SK-N-SH (cell line): ENCODE measurements at regions not wholly inside any gene's neighbourhood (a gene's known extent, or its start where the extent isn't known, plus 50 kb on each side); places are given as distances from the start of the nearest gene placed in this dataset.

Experiments
- CTCF ChIA-PET: fragments of 300-600, 350-600 bp; formaldehyde crosslinking; extraction: SDS; loops from one replicate; lab custom pipeline; 2021; lab: Yijun Ruan, JAX
- POLR2A ChIA-PET: fragments of 350-600 bp; sonication (Branson Sonifier 250); formaldehyde crosslinking; extraction: SDS; loops from one replicate; lab custom pipeline; 2020; ENCODE audit warnings: antibody characterized with exemption, inconsistent platforms; lab: Yijun Ruan, JAX
- DNase-seq: peaks from one replicate; pipeline ENCODE4 v3.0.0; 2012
- H2AFZ ChIP-seq: fragments of 200-600 bp; sonication (generic); 2 replicates; pipeline ENCODE4 v1.8.1; 2016; ENCODE audit warnings: antibody characterized with exemption, mild to moderate bottlenecking, low read depth
- H3F3A ChIP-seq: fragments of 200-600 bp; sonication (generic); replicated peaks from 2 replicates; pipeline ENCODE3; 2016; ENCODE audit warnings: antibody characterized with exemption, mild to moderate bottlenecking; ENCODE audit not compliant: insufficient read depth
- H3K27ac ChIP-seq, 2 experiments: fragments of 200-500 bp in 1 of 2; fragments of 200-600 bp in 1 of 2; sonication (Bioruptor generic) in 1 of 2; sonication (generic), shearing (Covaris generic) in 1 of 2; 2 replicates each; pipeline versions ENCODE4 v1.5.1 to v1.6.1; 2014 to 2016; ENCODE audit warnings: low read depth in 2 of 2, inconsistent platforms in 1 of 2, low read length in 1 of 2, mild to moderate bottlenecking in 1 of 2, mixed read lengths in 1 of 2
- H3K27me3 ChIP-seq: fragments of 200-600 bp; sonication (generic), shearing (Covaris generic); 2 replicates; pipeline ENCODE4 v1.6.1; 2016; ENCODE audit warnings: mixed run types; ENCODE audit not compliant: insufficient read depth
- H3K36me3 ChIP-seq, 2 experiments: fragments of 200-500 bp in 1 of 2; fragments of 200-600 bp in 1 of 2; sonication (Bioruptor generic) in 1 of 2; sonication (generic) in 1 of 2; replicated peaks in 1 of 2; 2 replicates each; pipeline versions ENCODE3 to v1.5.1; 2014 to 2016; ENCODE audit warnings: low read length in 1 of 2, mild to moderate bottlenecking in 1 of 2; ENCODE audit not compliant: insufficient read depth in 2 of 2, control insufficient read depth in 1 of 2
- H3K4me1 ChIP-seq, 2 experiments: fragments of 200-500 bp in 1 of 2; fragments of 200-600 bp in 1 of 2; sonication (Bioruptor generic) in 1 of 2; sonication (generic), shearing (Covaris generic) in 1 of 2; 2 replicates each; pipeline versions ENCODE4 v1.5.1 to v1.6.1; 2014 to 2016; ENCODE audit warnings: low read depth in 1 of 2, low read length in 1 of 2, mixed run types in 1 of 2; ENCODE audit not compliant: insufficient read depth in 2 of 2, control insufficient read depth in 1 of 2
- H3K4me2 ChIP-seq: fragments of 200-600 bp; sonication (generic), shearing (Covaris generic); 2 replicates; pipeline ENCODE4 v1.6.1; 2017; ENCODE audit warnings: mixed run types
- H3K4me3 ChIP-seq, 2 experiments: fragments of 200-500 bp in 1 of 2; fragments of 200-600 bp in 1 of 2; sonication (Bioruptor generic) in 1 of 2; sonication (generic), shearing (Covaris generic) in 1 of 2; 2 replicates each; pipeline versions ENCODE4 v1.5.1 to v1.8.1; 2014 to 2016; ENCODE audit warnings: low read depth in 2 of 2, inconsistent platforms in 1 of 2, low read length in 1 of 2, mild to moderate bottlenecking in 1 of 2, mixed read lengths in 1 of 2, moderate library complexity in 1 of 2
- H3K79me2 ChIP-seq: fragments of 200-600 bp; sonication (generic); 2 replicates; pipeline ENCODE4 v1.8.1; 2017; ENCODE audit warnings: mild to moderate bottlenecking; ENCODE audit not compliant: insufficient read depth
- H3K9ac ChIP-seq: fragments of 200-600 bp; sonication (generic); 2 replicates; pipeline ENCODE4 v1.6.1; 2017; ENCODE audit warnings: mixed run types
- H3K9me2 ChIP-seq: fragments of 200-600 bp; sonication (generic); 2 replicates; pipeline ENCODE4 v1.6.1; 2017; ENCODE audit warnings: mixed run types
- H3K9me3 ChIP-seq: fragments of 200-600 bp; sonication (generic); 2 replicates; pipeline ENCODE4 v1.6.1; 2017; ENCODE audit warnings: mixed run types, mild to moderate bottlenecking, moderate library complexity
- H4K20me1 ChIP-seq: fragments of 200-600 bp; sonication (generic); 2 replicates; pipeline ENCODE4 v1.6.1; 2017; ENCODE audit warnings: mild to moderate bottlenecking, mixed run types; ENCODE audit not compliant: insufficient read depth
- EP300 ChIP-seq, 2 experiments: IDR thresholded peaks; 2 replicates each; pipeline versions ENCODE4 v1.4.0 to v1.6.1; 2012; ENCODE audit warnings: borderline replicate concordance in 1 of 2, low read depth in 1 of 2, low read length in 1 of 2
- FOSL2 ChIP-seq: IDR thresholded peaks from 2 replicates; pipeline ENCODE4 v1.4.0; 2012; ENCODE audit warnings: low read depth, mild to moderate bottlenecking, moderate library complexity, borderline replicate concordance
- FOXJ3 ChIP-seq: sonication (generic); formaldehyde crosslinking; IDR thresholded peaks from 2 replicates; pipeline ENCODE4 v1.5.1; 2020; ENCODE audit warnings: mild to moderate bottlenecking, missing genetic modification reagents
- MAX ChIP-seq: IDR thresholded peaks from 2 replicates; pipeline ENCODE4 v1.4.0; 2012; ENCODE audit warnings: low read depth
- RAD21 ChIP-seq: IDR thresholded peaks from 2 replicates; pipeline ENCODE4 v1.6.1; 2012; ENCODE audit warnings: mild to moderate bottlenecking, low read length
- RCOR1 ChIP-seq: fragments of 150-350 bp; IDR thresholded peaks from 2 replicates; pipeline ENCODE4 v1.6.1; 2017; ENCODE audit warnings: antibody characterized with exemption, low read length
- SIN3A ChIP-seq: IDR thresholded peaks from 2 replicates; pipeline ENCODE4 v1.6.1; 2012; ENCODE audit warnings: low read depth, mild to moderate bottlenecking, low read length, moderate library complexity, borderline replicate concordance
- TAF1 ChIP-seq: IDR thresholded peaks from 2 replicates; pipeline ENCODE4 v1.6.1; 2012; ENCODE audit warnings: low read depth, mild to moderate bottlenecking, low read length, moderate library complexity, borderline replicate concordance
- USF1 ChIP-seq: IDR thresholded peaks from 2 replicates; pipeline ENCODE4 v1.4.0; 2012; ENCODE audit warnings: low read depth, borderline replicate concordance
- WGBS: methylation state at CpG from one replicate; pipeline ENCODE4 v1.1.6; 2017; ENCODE audit warnings: low lambda C conversion rate; 5-methylcytosine and 5-hydroxymethylcytosine counted together
- TF ChIP-seq, protein P1 (sequence below): fragments of 150-350 bp; IDR thresholded peaks from 2 replicates; pipeline ENCODE4 v1.6.1; 2016; ENCODE audit warnings: mild to moderate bottlenecking, low read depth, low read length

GRCh38 chr16:86752582-86753175 is 174.3 kb downstream of the FOXL1 start:
- Histone ChIP-seq H4K20me1 (no peaks in the 10 kb centered on the region), H3K9me3 (no peaks in the 10 kb centered on the region), H3K27me3 (no peaks in the 10 kb centered on the region), H3K4me1 (peaks cover 0 to 26% of the 10 kb centered on the region in 2 experiments; a peak in 2 of 4 replicates), H3K4me2 (no peak overlapping the region), H3K79me2 (no peaks in the 10 kb centered on the region), H3K4me3 (no peak overlapping the region), H2AFZ (no peak overlapping the region; the same call in 1 of the 2 replicates), H3K9me2 (no peaks in the 10 kb centered on the region), H3K27ac (peak overlapping the region in 1 of 2 experiments; percentile 91; a peak in 2 of 4 replicates), H3F3A (peaks cover 53% of the 10 kb centered on the region), H3K36me3 (no peaks in the 10 kb centered on the region), H3K9ac (peak overlapping the region; percentile 7; the same call in 1 of the 2 replicates)
- DNase-seq: no peak
- POLR2A ChIA-PET: no interaction called here
- CTCF ChIA-PET: interaction anchor here (1.3 kb wide), 1 partner anchor 23 kb away, joined by 3 read pairs; no protein-coding TSS in a partner anchor
- no peak for TF ChIP-seq EP300 (IDR thresholded peaks at IDR 0.05; ENCODE audit: borderline replicate concordance in 1 of 2, low read depth in 1 of 2, low read length in 1 of 2)
- no peak for TF ChIP-seq USF1
- peak; percentile 60 for TF ChIP-seq MAX
- TF ChIP-seq RCOR1: no peak
- TF ChIP-seq, protein P1, sequence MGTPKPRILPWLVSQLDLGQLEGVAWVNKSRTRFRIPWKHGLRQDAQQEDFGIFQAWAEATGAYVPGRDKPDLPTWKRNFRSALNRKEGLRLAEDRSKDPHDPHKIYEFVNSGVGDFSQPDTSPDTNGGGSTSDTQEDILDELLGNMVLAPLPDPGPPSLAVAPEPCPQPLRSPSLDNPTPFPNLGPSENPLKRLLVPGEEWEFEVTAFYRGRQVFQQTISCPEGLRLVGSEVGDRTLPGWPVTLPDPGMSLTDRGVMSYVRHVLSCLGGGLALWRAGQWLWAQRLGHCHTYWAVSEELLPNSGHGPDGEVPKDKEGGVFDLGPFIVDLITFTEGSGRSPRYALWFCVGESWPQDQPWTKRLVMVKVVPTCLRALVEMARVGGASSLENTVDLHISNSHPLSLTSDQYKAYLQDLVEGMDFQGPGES: no peak
- no peak for TF ChIP-seq FOXJ3
- TF ChIP-seq TAF1: no peak
- no peak for TF ChIP-seq SIN3A
- TF ChIP-seq RAD21: no peak
- WGBS: 52% methylated on average over 13 of the region's 25 CpGs

DNA sequence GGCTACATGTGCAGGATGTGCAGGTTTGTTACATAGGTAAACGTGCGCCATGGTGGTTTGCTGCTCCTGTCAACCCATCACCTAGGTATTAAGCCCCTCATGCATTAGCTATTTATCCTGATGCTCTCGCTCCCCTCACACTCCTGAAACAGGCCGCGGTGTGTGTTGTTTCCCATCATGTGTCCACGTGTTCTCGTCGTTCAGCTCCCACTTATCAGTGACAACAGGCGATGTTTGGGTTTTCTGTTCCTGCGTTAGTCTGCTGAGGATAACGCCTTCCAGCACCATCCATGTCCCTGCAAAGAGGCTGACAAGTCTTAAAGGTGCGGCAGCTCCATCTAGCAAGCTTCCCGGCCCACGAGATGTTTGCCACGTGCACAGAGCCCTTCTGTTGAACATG is 175.1 kb downstream of the FOXL1 start:
- no peaks in the 10 kb centered on the region for H3K9me2 ChIP-seq
- no peak for TF ChIP-seq FOSL2
- H4K20me1 ChIP-seq: no peaks in the 10 kb centered on the region
- no peaks in the 10 kb centered on the region for H3K36me3 ChIP-seq
- no peak overlapping the region for H3K4me2 ChIP-seq
- DNase-seq: no peak
- CTCF ChIA-PET: interaction anchor here (1.3 kb wide), 1 partner anchor 23 kb away, joined by 3 read pairs; no protein-coding TSS in a partner anchor
- peaks cover 54% of the 10 kb centered on the region for H3F3A ChIP-seq
- H3K79me2 ChIP-seq: no peaks in the 10 kb centered on the region
- H2AFZ ChIP-seq: no peak overlapping the region
- H3K27ac ChIP-seq: no peak overlapping the region
- no peaks in the 10 kb centered on the region for H3K27me3 ChIP-seq
- H3K9ac ChIP-seq: no peak overlapping the region
- H3K9me3 ChIP-seq: no peaks in the 10 kb centered on the region
- POLR2A ChIA-PET: no interaction called here
- 67% methylated on average over 15 of the region's 15 CpGs for WGBS
- H3K4me3 ChIP-seq: no peak overlapping the region
- peaks cover 0 to 26% of the 10 kb centered on the region in 2 experiments; a peak in 2 of 4 replicates for H3K4me1 ChIP-seq
